ENCODE measurements at regions not wholly inside any gene's neighbourhood (a gene's known extent, or its start where the extent isn't known, plus 50 kb on each side); places are given as distances from the start of the nearest gene placed in this dataset.

- no peak overlapping the region for H3K4me3 ChIP-seq (ENCODE audit: low read length)
- H3K27me3 ChIP-seq (ENCODE audit: control insufficient read depth, low read length), result no peaks in the 10 kb centered on the region; the same call in 1 of the 2 replicates
- no peaks in the 10 kb centered on the region for H3K4me1 ChIP-seq (ENCODE audit: control insufficient read depth, low read length)
- H3K9me2 ChIP-seq (replicated peaks; ENCODE audit: control insufficient read depth, low read length), result no peaks in the 10 kb centered on the region
- H4K20me1 ChIP-seq (ENCODE audit: control insufficient read depth, insufficient read depth, low read depth, low read length), result no peaks in the 10 kb centered on the region
- no peaks in the 10 kb centered on the region for H3K79me2 ChIP-seq (ENCODE audit: control insufficient read depth, low read length)
- H3K36me3 ChIP-seq (ENCODE audit: control insufficient read depth, low read length), result no peaks in the 10 kb centered on the region
- no peak overlapping the region for H3K4me2 ChIP-seq (ENCODE audit: low read length)
- H3F3A ChIP-seq (ENCODE audit: control insufficient read depth, insufficient read depth), result no peaks in the 10 kb centered on the region
- TF ChIP-seq CTCF (IDR thresholded peaks at IDR 0.05; ENCODE audit: low read depth, low read length, poor library complexity, severe bottlenecking) (no peak), EZH2phosphoT487 (IDR thresholded peaks at IDR 0.05; ENCODE audit: borderline replicate concordance, low read length) (no peak)
- no peaks in the 10 kb centered on the region for H3K9me3 ChIP-seq (ENCODE audit: control insufficient read depth, insufficient read depth, low read length)
- no peak overlapping the region for H3K27ac ChIP-seq (ENCODE audit: low read depth, low read length)
Measured at GRCh38 chr5:108661590-108662219, 86.0 kb upstream of the FER start.

DNA sequence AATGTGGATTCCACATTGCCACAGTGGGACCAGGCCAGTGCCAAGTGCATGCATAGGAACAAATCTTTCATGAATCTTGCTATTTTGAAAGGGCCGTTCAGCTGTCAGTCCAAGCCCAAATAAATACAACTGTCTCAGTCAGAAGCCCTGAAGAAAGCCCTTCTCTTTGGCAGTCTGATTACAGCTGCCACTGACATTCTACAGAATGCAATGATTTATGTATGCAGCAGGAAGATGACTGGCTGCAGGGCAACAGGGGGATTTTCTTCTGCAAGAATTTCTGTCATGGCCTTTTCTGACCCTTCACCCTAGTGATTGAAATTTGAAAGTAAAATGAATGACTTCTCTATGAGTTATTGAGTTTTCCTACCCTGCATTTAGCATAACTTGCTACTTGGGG lies 86.7 kb upstream of the FER start:
- no peaks in the 10 kb centered on the region for H3K36me3 ChIP-seq (ENCODE audit: control insufficient read depth, low read length)
- no peak overlapping the region for H3K4me3 ChIP-seq (ENCODE audit: low read length)
- H3K4me1 ChIP-seq (ENCODE audit: control insufficient read depth, low read length), result no peaks in the 10 kb centered on the region
- no peaks in the 10 kb centered on the region for H3K79me2 ChIP-seq (ENCODE audit: control insufficient read depth, low read length)
- no peaks in the 10 kb centered on the region for H3K9me3 ChIP-seq (ENCODE audit: control insufficient read depth, insufficient read depth, low read length)
- H3K27me3 ChIP-seq (ENCODE audit: control insufficient read depth, low read length), result no peaks in the 10 kb centered on the region; the same call in 1 of the 2 replicates
- no peak for TF ChIP-seq CTCF (IDR thresholded peaks at IDR 0.05; ENCODE audit: low read depth, low read length, poor library complexity, severe bottlenecking)
- TF ChIP-seq EZH2phosphoT487 (IDR thresholded peaks at IDR 0.05; ENCODE audit: borderline replicate concordance, low read length), result no peak
- H3K4me2 ChIP-seq (ENCODE audit: low read length), result no peak overlapping the region
- H3K27ac ChIP-seq (ENCODE audit: low read depth, low read length), result no peak overlapping the region
- no peaks in the 10 kb centered on the region for H3F3A ChIP-seq (ENCODE audit: control insufficient read depth, insufficient read depth)
- H3K9me2 ChIP-seq (replicated peaks; ENCODE audit: control insufficient read depth, low read length), result no peaks in the 10 kb centered on the region
- no peaks in the 10 kb centered on the region for H4K20me1 ChIP-seq (ENCODE audit: control insufficient read depth, insufficient read depth, low read depth, low read length)

DNA sequence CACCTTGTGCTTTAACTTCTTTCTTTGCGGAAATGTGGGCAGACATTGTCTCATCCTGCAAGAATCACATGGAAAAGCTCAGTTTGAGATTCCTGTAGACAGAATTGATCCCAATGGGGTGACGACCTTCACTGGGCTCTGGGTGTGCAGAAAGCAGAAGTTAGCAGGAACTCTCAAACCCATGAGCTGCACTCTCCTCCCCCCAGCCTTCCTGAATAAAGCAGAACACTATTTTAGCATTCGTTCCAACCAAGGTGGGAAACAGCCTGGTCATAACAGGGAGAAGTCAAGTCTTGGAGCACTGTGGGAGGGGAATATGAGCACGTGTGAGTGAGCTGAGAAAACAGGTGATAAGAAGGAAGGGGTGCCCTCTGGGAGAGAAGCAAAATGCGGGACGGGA lies 87.4 kb upstream of the FER start:
- Histone ChIP-seq H3K36me3 (ENCODE audit: control insufficient read depth, low read length) (no peaks in the 10 kb centered on the region), H3K4me2 (ENCODE audit: low read length) (no peak overlapping the region), H3F3A (ENCODE audit: control insufficient read depth, insufficient read depth) (no peaks in the 10 kb centered on the region), H3K4me3 (ENCODE audit: low read length) (no peak overlapping the region), H4K20me1 (ENCODE audit: control insufficient read depth, insufficient read depth, low read depth, low read length) (no peaks in the 10 kb centered on the region), H3K9me3 (ENCODE audit: control insufficient read depth, insufficient read depth, low read length) (no peaks in the 10 kb centered on the region), H3K27me3 (ENCODE audit: control insufficient read depth, low read length) (no peaks in the 10 kb centered on the region; the same call in 1 of the 2 replicates), H3K79me2 (ENCODE audit: control insufficient read depth, low read length) (no peaks in the 10 kb centered on the region), H3K4me1 (ENCODE audit: control insufficient read depth, low read length) (no peaks in the 10 kb centered on the region), H3K27ac (ENCODE audit: low read depth, low read length) (no peak overlapping the region), H3K9me2 (replicated peaks; ENCODE audit: control insufficient read depth, low read length) (no peaks in the 10 kb centered on the region)
- no peak for TF ChIP-seq EZH2phosphoT487 (IDR thresholded peaks at IDR 0.05; ENCODE audit: borderline replicate concordance, low read length)

- Histone ChIP-seq H3F3A (ENCODE audit: control insufficient read depth, insufficient read depth) (no peaks in the 10 kb centered on the region), H4K20me1 (ENCODE audit: control insufficient read depth, insufficient read depth, low read depth, low read length) (no peaks in the 10 kb centered on the region), H3K27me3 (ENCODE audit: control insufficient read depth, low read length) (no peaks in the 10 kb centered on the region; the same call in 1 of the 2 replicates), H3K4me1 (ENCODE audit: control insufficient read depth, low read length) (no peaks in the 10 kb centered on the region), H3K27ac (ENCODE audit: low read depth, low read length) (no peak overlapping the region), H3K36me3 (ENCODE audit: control insufficient read depth, low read length) (no peaks in the 10 kb centered on the region), H3K4me3 (ENCODE audit: low read length) (no peak overlapping the region), H3K4me2 (ENCODE audit: low read length) (no peak overlapping the region), H3K9me2 (replicated peaks; ENCODE audit: control insufficient read depth, low read length) (no peaks in the 10 kb centered on the region), H3K79me2 (ENCODE audit: control insufficient read depth, low read length) (no peaks in the 10 kb centered on the region), H3K9me3 (ENCODE audit: control insufficient read depth, insufficient read depth, low read length) (no peaks in the 10 kb centered on the region)
- TF ChIP-seq CTCF (IDR thresholded peaks at IDR 0.05; ENCODE audit: low read depth, low read length, poor library complexity, severe bottlenecking) (no peak), EZH2phosphoT487 (IDR thresholded peaks at IDR 0.05; ENCODE audit: borderline replicate concordance, low read length) (no peak)
Measured at GRCh38 chr5:108659531-108659930, 88.2 kb upstream of the FER start.

All from DOHH2 (cell line).